WTC11 (cell line): ENCODE measurements at regions not wholly inside any gene's neighbourhood (a gene's known extent, or its start where the extent isn't known, plus 50 kb on each side); places are given as distances from the start of the nearest gene placed in this dataset.

ENCODE experiments used
- ATAC-seq: fragments of 200-7000 bp; cut with Tn5 transposase; 2 replicates; pipeline ENCODE4 v1.10.0; 2021; ENCODE audit warnings: mild to moderate bottlenecking, moderate library complexity
- CTCF ChIA-PET: fragments of 300-600 bp; sonication (Branson Sonifier 250); formaldehyde crosslinking; loops from one replicate; lab custom pipeline; 2021; ENCODE audit warnings: antibody characterized with exemption; lab: Charles Lee
- POLR2A ChIA-PET: fragments of 350-600 bp; sonication (Branson Sonifier 250); formaldehyde crosslinking; loops from one replicate; lab custom pipeline; 2021; ENCODE audit warnings: antibody characterized with exemption; lab: Charles Lee
- DNase-seq: peaks from one replicate; pipeline ENCODE4 v3.0.0; 2021; ENCODE audit warnings: low spot score
- H3K27ac Mint-ChIP-seq: 2 replicates; pipeline ENCODE4 v1.8.0; 2021; ENCODE audit warnings: mixed read lengths
- H3K27me3 Mint-ChIP-seq: 2 replicates; pipeline ENCODE4 v1.8.0; 2021; ENCODE audit warnings: low read depth, mild to moderate bottlenecking, moderate library complexity, mixed read lengths
- H3K36me3 Mint-ChIP-seq: 2 replicates; pipeline ENCODE4 v1.8.0; 2021; ENCODE audit warnings: mixed read lengths
- H3K4me1 Mint-ChIP-seq: 2 replicates; pipeline ENCODE4 v1.8.0; 2022; ENCODE audit warnings: mixed read lengths
- H3K4me3 Mint-ChIP-seq: 2 replicates; pipeline ENCODE4 v1.8.0; 2021; ENCODE audit warnings: mild to moderate bottlenecking, moderate library complexity, mixed read lengths
- H3K9me3 Mint-ChIP-seq: 2 replicates; pipeline ENCODE4 v1.8.0; 2021; ENCODE audit warnings: mixed read lengths
- ARID4B ChIP-seq: sonication (generic); formaldehyde crosslinking; IDR thresholded peaks from 2 replicates; pipeline ENCODE4 v1.8.0; 2023; ENCODE audit warnings: missing genetic modification reagents, mild to moderate bottlenecking, borderline replicate concordance
- ATF1 ChIP-seq: sonication (generic); formaldehyde crosslinking; IDR thresholded peaks from 2 replicates; pipeline ENCODE4 v1.8.1; 2023; ENCODE audit warnings: mild to moderate bottlenecking, moderate library complexity, missing genetic modification reagents
- CBFB ChIP-seq: sonication (generic); formaldehyde crosslinking; IDR thresholded peaks from 2 replicates; pipeline ENCODE4 v1.8.1; 2022; ENCODE audit warnings: mild to moderate bottlenecking, low read depth, missing genetic modification reagents
- CREM ChIP-seq: sonication (generic); formaldehyde crosslinking; IDR thresholded peaks from 2 replicates; pipeline ENCODE4 v1.8.1; 2022; ENCODE audit warnings: mild to moderate bottlenecking, missing genetic modification reagents, moderate library complexity
- CTCF ChIP-seq: fragments of 200-600 bp; IDR thresholded peaks from 2 replicates; pipeline ENCODE4 v1.8.0; 2022; ENCODE audit warnings: antibody characterized with exemption
- E2F4 ChIP-seq: sonication (generic); formaldehyde crosslinking; IDR thresholded peaks from 2 replicates; pipeline ENCODE4 v1.8.1; 2022; ENCODE audit warnings: low read depth, mild to moderate bottlenecking, moderate library complexity, missing genetic modification reagents, borderline replicate concordance
- GRHL2 ChIP-seq: fragments of 250-450 bp; sonication (Bioruptor Pico); IDR thresholded peaks from 2 replicates; pipeline ENCODE4 v1.8.0; 2022; ENCODE audit warnings: mild to moderate bottlenecking, moderate library complexity; ENCODE audit not compliant: insufficient replicate concordance, severe bottlenecking
- NR2C2 ChIP-seq: sonication (generic); formaldehyde crosslinking; IDR thresholded peaks from 2 replicates; pipeline ENCODE4 v1.8.0; 2022; ENCODE audit warnings: mild to moderate bottlenecking, missing genetic modification reagents
- NR3C1 ChIP-seq: sonication (generic); formaldehyde crosslinking; conservative IDR thresholded peaks from 2 replicates; pipeline ENCODE4 v1.8.1; 2023; ENCODE audit warnings: low read depth, mild to moderate bottlenecking, missing genetic modification reagents
- PREB ChIP-seq: sonication (generic); formaldehyde crosslinking; IDR thresholded peaks from 2 replicates; pipeline ENCODE4 v1.8.1; 2022; ENCODE audit warnings: mild to moderate bottlenecking, missing genetic modification reagents, moderate library complexity, borderline replicate concordance
- SMAD3 ChIP-seq: sonication (generic); formaldehyde crosslinking; IDR thresholded peaks from 2 replicates; pipeline ENCODE4 v1.8.0; 2022; ENCODE audit warnings: missing genetic modification reagents, mild to moderate bottlenecking, borderline replicate concordance
- SP1 ChIP-seq: sonication (generic); formaldehyde crosslinking; conservative IDR thresholded peaks from 2 replicates; pipeline ENCODE4 v1.8.1; 2022; ENCODE audit warnings: missing genetic modification reagents
- TEAD1 ChIP-seq: sonication (generic); formaldehyde crosslinking; IDR thresholded peaks from 2 replicates; pipeline ENCODE4 v1.8.0; 2022; ENCODE audit warnings: mild to moderate bottlenecking, missing genetic modification reagents
- TEAD4 ChIP-seq: sonication (generic); formaldehyde crosslinking; IDR thresholded peaks from 2 replicates; pipeline ENCODE4 v1.8.0; 2022; ENCODE audit warnings: mild to moderate bottlenecking, missing genetic modification reagents
- ZNF219 ChIP-seq: sonication (generic); formaldehyde crosslinking; IDR thresholded peaks from 2 replicates; pipeline ENCODE4 v1.8.0; 2023; ENCODE audit warnings: missing genetic modification reagents, mild to moderate bottlenecking, borderline replicate concordance
- ZNF396 ChIP-seq: fragments of 250-450 bp; sonication (Bioruptor Pico); IDR thresholded peaks from 2 replicates; pipeline ENCODE4 v1.8.0; 2021; ENCODE audit warnings: mild to moderate bottlenecking, moderate library complexity, borderline replicate concordance
- ZNF423 ChIP-seq: fragments of 250-450 bp; sonication (Bioruptor Pico); IDR thresholded peaks from 2 replicates; pipeline ENCODE4 v2.1.2; 2022; ENCODE audit warnings: mild to moderate bottlenecking, moderate library complexity
- TF ChIP-seq, protein P1 (sequence below): sonication (generic); formaldehyde crosslinking; conservative IDR thresholded peaks from 2 replicates; pipeline ENCODE4 v1.8.1; 2022; ENCODE audit warnings: mild to moderate bottlenecking, missing genetic modification reagents
- TF ChIP-seq, protein P2 (sequence below): sonication (generic); formaldehyde crosslinking; IDR thresholded peaks from 2 replicates; pipeline ENCODE4 v1.8.0; 2023; ENCODE audit warnings: mild to moderate bottlenecking, missing genetic modification reagents

GRCh38 chr2:516944-517343 is 160.3 kb downstream of the TMEM18 start:
- TF ChIP-seq PREB (CRISPR knock-in tag) (no peak), E2F4 (CRISPR knock-in tag) (no peak), ZNF219 (no peak)
- TF ChIP-seq, protein P1, sequence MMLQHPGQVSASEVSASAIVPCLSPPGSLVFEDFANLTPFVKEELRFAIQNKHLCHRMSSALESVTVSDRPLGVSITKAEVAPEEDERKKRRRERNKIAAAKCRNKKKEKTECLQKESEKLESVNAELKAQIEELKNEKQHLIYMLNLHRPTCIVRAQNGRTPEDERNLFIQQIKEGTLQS (CRISPR knock-in tag), result no peak
- TF ChIP-seq, protein P2, sequence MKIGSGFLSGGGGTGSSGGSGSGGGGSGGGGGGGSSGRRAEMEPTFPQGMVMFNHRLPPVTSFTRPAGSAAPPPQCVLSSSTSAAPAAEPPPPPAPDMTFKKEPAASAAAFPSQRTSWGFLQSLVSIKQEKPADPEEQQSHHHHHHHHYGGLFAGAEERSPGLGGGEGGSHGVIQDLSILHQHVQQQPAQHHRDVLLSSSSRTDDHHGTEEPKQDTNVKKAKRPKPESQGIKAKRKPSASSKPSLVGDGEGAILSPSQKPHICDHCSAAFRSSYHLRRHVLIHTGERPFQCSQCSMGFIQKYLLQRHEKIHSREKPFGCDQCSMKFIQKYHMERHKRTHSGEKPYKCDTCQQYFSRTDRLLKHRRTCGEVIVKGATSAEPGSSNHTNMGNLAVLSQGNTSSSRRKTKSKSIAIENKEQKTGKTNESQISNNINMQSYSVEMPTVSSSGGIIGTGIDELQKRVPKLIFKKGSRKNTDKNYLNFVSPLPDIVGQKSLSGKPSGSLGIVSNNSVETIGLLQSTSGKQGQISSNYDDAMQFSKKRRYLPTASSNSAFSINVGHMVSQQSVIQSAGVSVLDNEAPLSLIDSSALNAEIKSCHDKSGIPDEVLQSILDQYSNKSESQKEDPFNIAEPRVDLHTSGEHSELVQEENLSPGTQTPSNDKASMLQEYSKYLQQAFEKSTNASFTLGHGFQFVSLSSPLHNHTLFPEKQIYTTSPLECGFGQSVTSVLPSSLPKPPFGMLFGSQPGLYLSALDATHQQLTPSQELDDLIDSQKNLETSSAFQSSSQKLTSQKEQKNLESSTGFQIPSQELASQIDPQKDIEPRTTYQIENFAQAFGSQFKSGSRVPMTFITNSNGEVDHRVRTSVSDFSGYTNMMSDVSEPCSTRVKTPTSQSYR (CRISPR knock-in tag), result no peak
- ChIA-PET POLR2A (no interaction called here), CTCF (no interaction called here)
- Mint-ChIP-seq H3K36me3 (no peaks in the 10 kb centered on the region), H3K9me3 (peaks cover 7% of the 10 kb centered on the region), H3K27ac (no peak overlapping the region), H3K4me1 (peaks cover 5% of the 10 kb centered on the region), H3K27me3 (peaks cover 26% of the 10 kb centered on the region), H3K4me3 (no peak overlapping the region)
- no peak for DNase-seq
- ATAC-seq, result no peak

- TF ChIP-seq ATF1 (CRISPR knock-in tag) (no peak), NR3C1 (CRISPR knock-in tag) (no peak), ZNF423 (CRISPR knock-in tag) (no peak), TEAD4 (CRISPR knock-in tag) (no peak), GRHL2 (CRISPR knock-in tag) (no peak), SMAD3 (CRISPR knock-in tag) (no peak), CBFB (CRISPR knock-in tag) (no peak), CTCF (no peak), NR2C2 (CRISPR knock-in tag) (no peak), TEAD1 (no peak), SP1 (CRISPR knock-in tag) (no peak), ZNF396 (CRISPR knock-in tag) (no peak), ARID4B (no peak), CREM (CRISPR knock-in tag) (no peak)
- TF ChIP-seq, protein P1 (CRISPR knock-in tag), result no peak
- POLR2A ChIA-PET, result no interaction called here
- Mint-ChIP-seq H3K4me1 (peaks cover 5% of the 10 kb centered on the region), H3K27ac (no peak overlapping the region), H3K36me3 (no peaks in the 10 kb centered on the region), H3K27me3 (peaks cover 26% of the 10 kb centered on the region), H3K4me3 (no peak overlapping the region), H3K9me3 (no peaks in the 10 kb centered on the region)
- CTCF ChIA-PET, result no interaction called here
- DNase-seq (no peak), ATAC-seq (no peak)
These were observed 161.1 kb downstream of the TMEM18 start for GRCh38 chr2:516131-516530.
